ENCODE measurements at regions not wholly inside any gene's neighbourhood (a gene's known extent, or its start where the extent isn't known, plus 50 kb on each side); places are given as distances from the start of the nearest gene placed in this dataset.

- no peak for DNase-seq (ENCODE audit: low read depth in 2 of 2)
These were observed 1036.4 kb downstream of the ADGRL2 start for GRCh38 chr1:82836973-82837680.

GRCh38 chr1:82836213-82836972 lies 1035.7 kb downstream of the ADGRL2 start:
- DNase-seq (ENCODE audit: low read depth in 2 of 2): no peak

DNA sequence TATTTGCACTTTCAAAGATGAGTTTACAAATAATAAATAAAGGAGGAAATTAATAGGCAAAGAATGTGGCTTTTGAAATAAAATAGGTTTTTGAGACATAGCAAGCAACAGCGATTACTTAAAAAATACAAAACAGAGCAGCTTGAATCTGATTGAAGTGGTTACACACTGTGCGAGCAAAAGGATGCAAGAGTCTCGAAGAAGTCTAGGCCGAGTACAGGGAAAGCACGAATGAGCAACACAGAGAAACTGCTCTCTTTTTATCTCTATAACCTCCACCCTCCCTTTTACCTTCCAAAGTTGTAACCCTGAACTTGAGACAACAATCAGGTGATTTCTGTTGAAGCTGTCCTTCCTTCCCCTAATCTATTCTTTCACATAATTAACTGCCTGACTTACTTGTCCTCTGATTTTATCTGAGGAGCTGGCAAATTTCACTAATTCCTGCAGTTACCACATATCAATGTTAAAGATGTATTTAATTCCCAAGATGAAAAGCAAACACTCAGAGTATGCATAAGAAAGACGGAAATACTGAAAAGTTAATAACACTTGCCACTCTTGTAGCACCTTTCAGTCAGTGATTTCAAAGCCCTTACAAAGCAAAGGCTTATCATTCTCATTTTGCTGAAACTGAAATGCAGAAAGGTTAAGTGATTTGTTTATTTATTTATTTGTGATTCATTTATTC lies 1030.1 kb downstream of the ADGRL2 start:
- no peak for DNase-seq (ENCODE audit: low read depth in 2 of 2)

DNA sequence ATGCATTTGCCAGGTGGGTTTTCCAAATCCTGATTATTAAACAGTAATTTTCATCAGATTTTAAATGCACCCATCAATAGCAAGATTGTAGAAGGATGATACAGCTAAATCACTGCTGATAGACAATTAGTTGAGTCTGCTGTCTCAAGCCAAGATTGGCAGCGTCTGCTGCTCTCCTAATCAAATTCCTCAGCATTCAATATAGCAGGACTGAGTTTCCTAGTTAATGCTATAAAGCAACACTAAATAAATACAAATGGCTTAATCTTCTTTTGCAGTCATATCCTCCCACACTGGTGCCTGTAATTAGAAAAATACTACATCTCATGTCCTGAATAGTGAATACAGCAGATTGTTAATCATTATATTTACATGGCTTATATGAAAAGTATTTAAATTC lies 1028.8 kb downstream of the ADGRL2 start:
- no peak for DNase-seq (ENCODE audit: low read depth in 2 of 2)

DNA sequence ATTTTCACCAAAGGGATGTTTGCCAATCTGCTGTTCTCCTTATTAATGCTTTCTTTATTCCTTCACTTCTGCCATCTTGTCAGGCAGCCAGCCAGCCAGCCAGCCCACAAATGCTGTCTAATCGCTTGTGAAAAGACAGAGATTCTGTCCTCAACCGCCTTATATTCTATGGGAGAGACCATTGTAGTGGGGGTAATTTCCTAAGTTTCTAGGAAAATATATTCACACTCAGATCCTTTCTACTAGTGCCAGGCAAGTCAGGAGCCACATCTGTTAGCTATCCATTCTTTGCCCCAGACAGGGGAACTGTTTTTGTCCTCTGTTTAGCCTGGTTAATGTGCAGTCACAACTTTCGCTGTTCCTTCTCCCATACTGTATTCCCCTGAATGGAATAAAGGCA lies 1023.1 kb downstream of the ADGRL2 start:
- DNase-seq (ENCODE audit: low read depth in 2 of 2): no peak

GRCh38 chr1:82820816-82821215 lies 1020.1 kb downstream of the ADGRL2 start:
- DNase-seq (ENCODE audit: low read depth in 2 of 2): no peak

DNA sequence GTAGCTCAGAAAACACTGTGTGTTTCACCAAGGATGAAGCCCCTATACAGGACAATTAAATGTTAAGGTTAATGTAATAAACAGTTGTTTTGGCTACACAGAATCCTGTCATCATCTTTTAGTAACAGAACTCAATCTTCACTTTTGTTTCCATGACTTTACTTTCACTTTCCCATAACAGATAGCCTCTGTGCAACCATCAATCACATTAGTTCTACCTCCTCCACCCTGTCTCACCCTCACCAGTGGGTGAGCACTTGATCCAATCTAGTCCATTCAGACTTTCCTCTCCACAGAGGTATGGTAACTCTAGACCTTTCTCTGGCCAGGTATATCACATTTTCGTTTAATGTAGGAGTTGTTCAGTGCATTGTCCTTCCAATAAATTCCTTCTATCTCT lies 1018.5 kb downstream of the ADGRL2 start:
- DNase-seq (ENCODE audit: low read depth in 2 of 2): peak in 1 of 2 donors; percentile 5

DNA sequence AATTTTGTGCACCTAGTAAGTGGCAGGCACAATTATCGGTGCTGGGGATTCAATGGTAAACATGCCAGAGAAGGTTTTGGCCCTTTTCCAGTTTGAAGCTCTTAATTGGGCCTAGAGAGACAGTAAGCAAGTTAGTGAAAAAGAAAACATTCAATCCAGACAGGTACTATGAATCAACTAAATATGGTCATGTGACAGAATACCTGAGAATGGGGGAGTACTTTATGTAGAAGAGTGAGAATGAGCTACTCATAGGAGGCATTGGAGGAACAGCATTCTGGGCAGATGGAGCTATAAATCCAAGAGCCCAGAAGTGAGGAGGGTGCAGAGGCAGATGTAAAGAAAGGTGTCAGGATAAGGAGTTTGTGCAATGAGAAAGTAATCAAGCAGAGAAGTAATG lies 1017.9 kb downstream of the ADGRL2 start:
- DNase-seq (ENCODE audit: low read depth in 2 of 2): no peak

DNA sequence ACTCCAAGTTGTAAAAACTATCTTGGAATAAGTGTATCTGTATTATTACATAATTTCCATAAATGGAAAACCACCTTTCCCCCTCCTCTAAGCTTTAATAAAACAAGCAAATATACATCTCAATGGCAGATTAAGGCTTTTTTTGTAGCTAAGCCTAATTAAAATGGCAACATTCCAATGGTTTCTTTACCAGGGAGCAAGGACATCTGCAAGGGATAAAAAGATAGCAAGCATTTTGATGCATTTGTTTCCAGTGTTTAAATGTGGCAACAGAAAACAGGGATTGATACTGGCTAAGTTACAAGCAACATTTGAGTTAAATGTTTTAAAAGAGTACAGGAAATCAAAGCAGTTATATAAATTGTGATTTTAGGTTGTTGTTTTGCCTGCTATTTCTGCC lies 1012.7 kb downstream of the ADGRL2 start:
- DNase-seq (ENCODE audit: low read depth in 2 of 2): no peak

- no peak for DNase-seq (ENCODE audit: low read depth in 2 of 2)
These were observed 1009.9 kb downstream of the ADGRL2 start for GRCh38 chr1:82810601-82811000.

DNA sequence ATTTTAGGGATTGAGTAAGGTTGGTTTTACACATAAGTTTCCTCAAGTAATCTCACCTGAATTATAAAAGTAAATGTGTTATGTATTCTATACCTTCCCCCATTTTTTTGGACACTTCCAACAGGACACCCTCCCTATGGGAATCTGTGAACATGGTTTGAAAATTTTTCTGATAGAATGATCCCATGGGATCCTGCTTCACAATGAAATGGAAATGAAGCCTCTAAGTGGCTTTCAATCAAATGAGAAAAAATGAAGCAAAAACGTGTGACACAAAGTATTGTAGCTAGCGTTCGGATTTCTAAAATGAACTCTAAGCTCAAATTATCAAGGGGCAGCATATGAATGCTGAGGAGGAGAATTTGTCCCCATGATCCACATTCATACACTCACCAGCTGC lies 1006.8 kb downstream of the ADGRL2 start:
- no peak for DNase-seq (ENCODE audit: low read depth in 2 of 2)

DNA sequence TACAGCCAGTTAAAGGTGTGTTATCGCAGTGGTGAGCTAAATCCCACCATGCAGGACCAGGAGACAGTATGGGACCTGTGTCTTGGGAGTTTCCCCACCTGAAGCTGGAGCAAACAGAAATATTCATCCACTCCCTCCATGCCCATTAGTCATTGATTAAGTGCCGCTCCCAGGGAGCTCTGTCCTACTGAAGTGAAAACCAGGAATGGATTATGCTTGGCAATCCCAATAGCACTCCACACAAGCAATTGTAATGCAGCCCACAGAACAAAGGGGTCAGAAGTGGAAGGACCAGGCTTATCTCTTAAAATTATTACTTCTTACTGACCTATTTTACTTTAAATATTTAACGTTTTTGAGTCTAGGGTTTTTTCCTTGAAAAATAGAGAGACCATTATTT lies 1005.4 kb downstream of the ADGRL2 start:
- no peak for DNase-seq (ENCODE audit: low read depth in 2 of 2)

- no peak for DNase-seq (ENCODE audit: low read depth in 2 of 2)
These were observed 1000.4 kb downstream of the ADGRL2 start for GRCh38 chr1:82801176-82801575.

GRCh38 chr1:82800721-82801120 lies 1000.0 kb downstream of the ADGRL2 start:
- DNase-seq (ENCODE audit: low read depth in 2 of 2): peak in 1 of 2 donors; percentile 5

DNA sequence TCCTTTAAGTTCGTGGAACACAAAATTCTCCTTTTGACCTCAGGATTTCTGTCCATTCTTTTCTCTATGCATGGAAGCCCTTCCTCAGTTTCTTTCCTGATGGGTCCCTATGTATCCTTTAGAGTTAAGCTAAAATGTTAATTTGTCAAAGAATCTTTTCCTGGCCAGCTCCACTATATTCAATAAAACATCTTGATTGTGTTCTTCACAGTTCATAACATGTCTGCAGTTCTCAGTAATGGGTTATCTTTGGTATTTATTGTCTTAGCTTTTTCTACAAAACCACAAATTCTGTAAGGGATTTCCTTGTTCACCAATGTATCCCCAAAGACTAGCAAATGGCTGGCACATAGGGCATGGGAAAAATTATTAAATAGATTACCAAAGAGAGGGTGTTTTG lies 998.5 kb downstream of the ADGRL2 start:
- no peak for DNase-seq (ENCODE audit: low read depth in 2 of 2)

- no peak for DNase-seq (ENCODE audit: low read depth in 2 of 2)
These were observed 994.9 kb downstream of the ADGRL2 start for GRCh38 chr1:82795508-82796149.

- peak in 1 of 2 donors; percentile 33 for DNase-seq (ENCODE audit: low read depth in 2 of 2)
These were observed 991.4 kb downstream of the ADGRL2 start for GRCh38 chr1:82792151-82792550.

DNA sequence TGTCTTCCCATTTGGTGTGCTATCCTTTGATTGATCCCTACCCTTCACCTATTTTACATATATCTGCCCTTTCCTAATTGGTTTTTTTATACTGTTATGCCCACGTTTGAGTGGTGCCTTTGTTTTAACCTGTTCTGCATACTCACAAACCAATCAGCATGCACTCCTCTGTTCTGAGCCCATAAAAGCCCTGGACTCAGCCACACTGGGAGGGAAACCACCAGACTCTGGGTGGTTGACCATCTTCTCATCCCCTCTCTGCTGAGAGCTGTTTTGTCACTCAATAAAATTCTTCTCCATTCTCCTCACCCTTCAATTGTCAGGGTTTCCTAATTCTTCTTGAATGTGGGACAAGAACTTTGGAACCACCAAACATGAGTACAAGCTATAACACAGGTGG lies 989.8 kb downstream of the ADGRL2 start:
- no peak for DNase-seq (ENCODE audit: low read depth in 2 of 2)

- no peak for DNase-seq (ENCODE audit: low read depth in 2 of 2)
These were observed 987.9 kb downstream of the ADGRL2 start for GRCh38 chr1:82788660-82789059.

GRCh38 chr1:82788038-82788437 lies 987.3 kb downstream of the ADGRL2 start:
- no peak for DNase-seq (ENCODE audit: low read depth in 2 of 2)

DNA sequence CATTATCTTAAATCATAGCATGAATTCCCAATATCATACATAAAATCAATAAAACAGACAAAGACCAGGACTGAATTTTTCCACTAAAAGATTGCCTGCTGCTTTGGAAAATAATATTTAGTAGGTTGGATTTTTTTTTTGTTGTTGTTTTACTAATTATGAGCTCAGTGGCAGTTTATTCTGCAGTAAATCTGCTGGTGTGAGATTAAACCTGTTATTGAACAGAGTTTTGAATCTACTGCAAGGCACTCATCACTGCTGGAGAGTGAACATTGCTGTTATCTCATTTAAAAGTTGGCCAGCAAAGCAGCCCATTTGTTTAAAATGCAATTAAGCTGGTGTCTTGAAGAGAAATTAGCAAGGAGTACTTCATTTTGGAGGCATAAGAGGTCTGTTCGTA lies 986.1 kb downstream of the ADGRL2 start:
- DNase-seq (ENCODE audit: low read depth in 2 of 2): no peak

- DNase-seq (ENCODE audit: low read depth in 2 of 2): peak in 1 of 2 donors; percentile 39
These were observed 984.6 kb downstream of the ADGRL2 start for GRCh38 chr1:82785268-82785790.

All from lung microvascular endothelial cell (primary cell).